ENCODE measurements at regions not wholly inside any gene's neighbourhood (a gene's known extent, or its start where the extent isn't known, plus 50 kb on each side); places are given as distances from the start of the nearest gene placed in this dataset.

- TF ChIP-seq, protein P1, sequence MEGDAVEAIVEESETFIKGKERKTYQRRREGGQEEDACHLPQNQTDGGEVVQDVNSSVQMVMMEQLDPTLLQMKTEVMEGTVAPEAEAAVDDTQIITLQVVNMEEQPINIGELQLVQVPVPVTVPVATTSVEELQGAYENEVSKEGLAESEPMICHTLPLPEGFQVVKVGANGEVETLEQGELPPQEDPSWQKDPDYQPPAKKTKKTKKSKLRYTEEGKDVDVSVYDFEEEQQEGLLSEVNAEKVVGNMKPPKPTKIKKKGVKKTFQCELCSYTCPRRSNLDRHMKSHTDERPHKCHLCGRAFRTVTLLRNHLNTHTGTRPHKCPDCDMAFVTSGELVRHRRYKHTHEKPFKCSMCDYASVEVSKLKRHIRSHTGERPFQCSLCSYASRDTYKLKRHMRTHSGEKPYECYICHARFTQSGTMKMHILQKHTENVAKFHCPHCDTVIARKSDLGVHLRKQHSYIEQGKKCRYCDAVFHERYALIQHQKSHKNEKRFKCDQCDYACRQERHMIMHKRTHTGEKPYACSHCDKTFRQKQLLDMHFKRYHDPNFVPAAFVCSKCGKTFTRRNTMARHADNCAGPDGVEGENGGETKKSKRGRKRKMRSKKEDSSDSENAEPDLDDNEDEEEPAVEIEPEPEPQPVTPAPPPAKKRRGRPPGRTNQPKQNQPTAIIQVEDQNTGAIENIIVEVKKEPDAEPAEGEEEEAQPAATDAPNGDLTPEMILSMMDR (conservative IDR thresholded peaks at IDR 0.05; ENCODE audit: low read depth, low read length) = no peak
- TF ChIP-seq EZH2 (IDR thresholded peaks at IDR 0.05; ENCODE audit: borderline replicate concordance, low read depth, low read length, poor library complexity, severe bottlenecking) = no peak
Measured at GRCh38 chr4:33649471-33649870, 2594.8 kb downstream of the ARAP2 start.
